Fibroblast of lung (primary cell): ENCODE measurements at regions not wholly inside any gene's neighbourhood (a gene's known extent, or its start where the extent isn't known, plus 50 kb on each side); places are given as distances from the start of the nearest gene placed in this dataset.

Experiments
- CTCF ChIP-seq, 2 donors: IDR thresholded peaks in 1 of 2; conservative IDR thresholded peaks in 1 of 2; 1 replicate in 1 of 2; 2 replicates in 1 of 2; pipeline ENCODE4 v1.5.1; 2011 to 2012; ENCODE audit warnings: low read length in 2 of 2, control low read depth in 1 of 2, inconsistent platforms in 1 of 2, low read depth in 1 of 2, mild to moderate bottlenecking in 1 of 2
- EZH2 ChIP-seq: IDR thresholded peaks from 2 replicates; pipeline ENCODE4 v1.5.1; 2012; ENCODE audit warnings: low read length, control low read depth, mild to moderate bottlenecking; ENCODE audit errors: missing control alignments

- TF ChIP-seq CTCF (conservative IDR thresholded peaks at IDR 0.05 in 1 of 2, IDR thresholded peaks at IDR 0.05 in 1 of 2; ENCODE audit: low read depth in 1 of 2, low read length in 2 of 2) (no peak), EZH2 (no peak)
Measured at GRCh38 chr1:163875200-163875926, 553.6 kb downstream of the NUF2 start.
